ENCODE measurements at regions not wholly inside any gene's neighbourhood (a gene's known extent, or its start where the extent isn't known, plus 50 kb on each side); places are given as distances from the start of the nearest gene placed in this dataset.

DNA sequence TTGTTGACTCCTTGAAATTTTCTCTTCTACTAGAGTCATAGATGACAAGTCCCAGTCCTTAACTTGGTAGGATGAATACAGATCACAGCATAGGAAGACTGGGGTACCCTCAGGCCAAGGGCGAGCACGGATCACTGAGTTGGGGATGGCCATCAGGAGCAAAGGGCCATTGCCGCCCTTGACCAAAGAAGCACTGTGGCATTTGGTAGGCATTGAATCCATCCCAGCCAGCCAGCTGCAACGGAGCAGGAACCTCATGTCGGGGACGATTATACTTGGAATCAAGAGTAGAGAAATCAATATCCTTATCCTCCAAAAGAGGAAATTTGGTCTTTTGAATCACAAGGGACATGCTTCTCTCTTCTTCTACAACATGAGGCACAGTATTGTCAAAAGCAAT, 50.1 kb upstream of the ZNF573 start:
- H3K4me3 ChIP-seq (ENCODE audit: low read length) = no peak overlapping the region
- H3K27me3 ChIP-seq (ENCODE audit: control insufficient read depth in 2 of 2, insufficient read depth in 2 of 2, low read length in 2 of 2) = no peaks in the 10 kb centered on the region
- ATAC-seq (no peak), DNase-seq (no peak)
- ChIA-PET CTCF (no interaction called here), POLR2A (no interaction called here)
- Mint-ChIP-seq H3K4me3 (no peak overlapping the region), H3K27ac (no peak overlapping the region), H3K36me3 (peaks cover 0 to 18% (median 3%) of the 10 kb centered on the region in 5 donors), H3K27me3 (peaks cover 0 to 16% (median 2%) of the 10 kb centered on the region in 5 donors), H3K9me3 (peaks cover 16 to 86% (median 39%) of the 10 kb centered on the region in 11 donors), H3K4me1 (no peaks in the 10 kb centered on the region)
- H3K4me1 ChIP-seq (ENCODE audit: control insufficient read depth in 2 of 2, insufficient read depth in 2 of 2, low read length in 2 of 2) = no peaks in the 10 kb centered on the region
- peaks cover 0 to 25% (median 0%) of the 10 kb centered on the region in 3 experiments for H3K9me3 ChIP-seq (ENCODE audit: control insufficient read depth in 2 of 3, low read length in 3 of 3)
- no peak overlapping the region for H3K27ac ChIP-seq (ENCODE audit: low read depth, low read length)
- H3K36me3 ChIP-seq (ENCODE audit: control insufficient read depth in 2 of 3, insufficient read depth in 3 of 3, low read length in 3 of 3) = no peaks in the 10 kb centered on the region
- intact Hi-C loops (cut with micrococcal nuclease) = no loop called here
